ENCODE measurements at regions not wholly inside any gene's neighbourhood (a gene's known extent, or its start where the extent isn't known, plus 50 kb on each side); places are given as distances from the start of the nearest gene placed in this dataset.

DNA sequence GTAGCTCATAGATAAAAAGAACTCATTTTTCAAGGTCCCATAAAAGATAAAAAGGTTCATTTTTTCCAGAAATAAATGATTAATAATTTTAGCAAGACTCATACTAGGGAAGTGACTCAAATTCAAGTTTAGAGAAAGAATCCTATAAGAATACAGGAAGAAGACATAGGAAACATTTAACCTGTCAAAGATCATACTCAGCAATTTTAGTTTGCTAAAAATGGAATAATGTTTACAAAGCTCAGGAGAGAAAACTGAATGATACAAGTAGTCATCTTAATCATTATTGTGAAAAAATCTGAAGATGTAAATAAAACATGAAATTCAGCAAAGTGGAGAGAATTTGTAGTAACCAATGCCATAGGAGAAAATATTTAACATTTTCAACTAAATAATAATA is 926.6 kb downstream of the TBC1D32 start:
- TF ChIP-seq EP300 (IDR thresholded peaks at IDR 0.05) (no peak), POLR2A (IDR thresholded peaks at IDR 0.05) (no peak), CTCF (IDR thresholded peaks at IDR 0.05) (no peak), POLR2AphosphoS5 (IDR thresholded peaks at IDR 0.05) (no peak)
- H3K4me1 ChIP-seq = no peaks in the 10 kb centered on the region
- no peak overlapping the region for H3K27ac ChIP-seq
- H3K4me3 ChIP-seq = no peak overlapping the region
- H3K9me3 ChIP-seq = no peaks in the 10 kb centered on the region
- intact Hi-C loops (cut with DNase I) = no loop called here
- DNase-seq = no peak
- H3K36me3 ChIP-seq = no peaks in the 10 kb centered on the region
- no peaks in the 10 kb centered on the region for H3K27me3 ChIP-seq

DNA sequence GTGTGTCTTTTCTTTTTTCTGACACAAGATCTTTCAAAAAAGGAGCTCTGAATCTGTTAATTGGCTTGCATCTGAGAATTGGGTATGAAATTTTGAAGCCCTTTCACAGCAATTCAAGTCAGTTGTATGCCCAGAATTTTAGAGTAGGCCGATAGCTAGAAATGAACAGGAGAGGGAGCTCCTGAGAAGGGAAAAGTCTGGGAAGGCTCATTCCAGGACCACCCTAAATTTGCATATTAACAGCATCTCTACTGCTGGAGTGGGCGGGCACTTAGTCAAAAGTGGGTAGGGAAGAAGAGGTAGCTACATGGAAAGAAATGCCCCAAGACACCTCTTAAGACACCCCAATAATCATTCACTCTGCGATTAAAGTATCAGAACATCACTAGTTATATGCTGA is 928.3 kb downstream of the TBC1D32 start:
- Histone ChIP-seq H3K4me1 (no peaks in the 10 kb centered on the region), H3K27ac (no peak overlapping the region), H3K27me3 (no peaks in the 10 kb centered on the region), H3K4me3 (no peak overlapping the region), H3K36me3 (no peaks in the 10 kb centered on the region), H3K9me3 (no peaks in the 10 kb centered on the region)
- DNase-seq = no peak
- intact Hi-C loops (cut with DNase I) = no loop called here
- no peak for TF ChIP-seq CTCF (IDR thresholded peaks at IDR 0.05)
- TF ChIP-seq POLR2AphosphoS5 (IDR thresholded peaks at IDR 0.05) = no peak
- TF ChIP-seq EP300 (IDR thresholded peaks at IDR 0.05) = no peak
- no peak for TF ChIP-seq POLR2A (IDR thresholded peaks at IDR 0.05)
- WGBS, 2 donors = 79% methylated on average over 3 of the region's 3 CpGs

DNA sequence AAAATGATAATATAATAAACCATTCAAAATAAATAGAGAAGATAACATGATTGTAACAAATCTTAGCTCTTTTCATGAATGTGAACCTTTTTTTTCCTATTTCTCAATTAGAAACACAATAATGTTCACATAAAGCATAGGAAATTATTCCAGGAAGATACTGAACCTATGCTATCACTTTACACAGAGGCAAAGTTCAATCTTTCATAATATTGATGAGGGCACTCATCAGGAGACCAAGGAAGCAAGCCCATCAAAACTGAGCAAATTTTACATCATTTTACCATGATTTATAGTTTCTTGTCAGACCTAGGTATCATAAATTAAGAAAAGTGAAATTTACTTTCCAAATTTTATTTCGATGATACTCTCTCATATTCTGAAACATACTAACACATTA is 938.5 kb downstream of the TBC1D32 start:
- Histone ChIP-seq H3K4me3 (no peak overlapping the region), H3K4me1 (no peaks in the 10 kb centered on the region), H3K27ac (no peak overlapping the region), H3K27me3 (no peaks in the 10 kb centered on the region), H3K36me3 (no peaks in the 10 kb centered on the region), H3K9me3 (no peaks in the 10 kb centered on the region)
- 87 to 89% methylated on average over 1 of the region's 1 CpG for WGBS, 2 donors
- no peak for TF ChIP-seq CTCF (IDR thresholded peaks at IDR 0.05)
- no peak for TF ChIP-seq EP300 (IDR thresholded peaks at IDR 0.05)
- no peak for TF ChIP-seq POLR2AphosphoS5 (IDR thresholded peaks at IDR 0.05)
- TF ChIP-seq POLR2A (IDR thresholded peaks at IDR 0.05) = no peak
- no peak for DNase-seq
- intact Hi-C loops (cut with DNase I) = no loop called here

DNA sequence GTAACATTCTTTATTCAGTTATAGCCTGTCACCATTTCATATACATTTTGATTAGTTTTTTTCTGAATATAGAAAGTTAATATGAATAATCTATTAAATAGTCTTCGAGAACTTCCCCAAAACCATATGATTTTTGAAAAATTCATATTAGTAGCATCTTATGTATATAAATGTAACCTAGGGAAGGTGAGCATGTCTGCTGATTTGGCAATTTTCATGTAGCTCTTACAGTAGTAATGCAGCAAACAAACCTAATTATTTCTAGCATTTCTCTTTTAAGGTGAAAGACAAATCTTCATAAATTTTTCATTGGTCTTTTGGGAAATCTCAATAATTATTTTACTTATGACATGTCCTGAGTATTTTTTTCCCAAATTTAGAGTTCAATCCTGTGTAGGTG is 939.0 kb downstream of the TBC1D32 start:
- Histone ChIP-seq H3K27ac (no peak overlapping the region), H3K36me3 (no peaks in the 10 kb centered on the region), H3K4me1 (no peaks in the 10 kb centered on the region), H3K4me3 (no peak overlapping the region), H3K27me3 (no peaks in the 10 kb centered on the region), H3K9me3 (no peaks in the 10 kb centered on the region)
- intact Hi-C loops (cut with DNase I) = no loop called here
- TF ChIP-seq POLR2A (IDR thresholded peaks at IDR 0.05) (no peak), CTCF (IDR thresholded peaks at IDR 0.05) (no peak), POLR2AphosphoS5 (IDR thresholded peaks at IDR 0.05) (no peak), EP300 (IDR thresholded peaks at IDR 0.05) (no peak)
- DNase-seq = no peak
- 87 to 88% methylated on average over 1 of the region's 1 CpG for WGBS, 2 donors

- Histone ChIP-seq H3K27ac (no peak overlapping the region), H3K36me3 (no peaks in the 10 kb centered on the region), H3K9me3 (no peaks in the 10 kb centered on the region), H3K27me3 (no peaks in the 10 kb centered on the region), H3K4me1 (no peaks in the 10 kb centered on the region), H3K4me3 (no peak overlapping the region)
- WGBS, 2 donors = 60 to 64% methylated on average over 2 of the region's 2 CpGs
- intact Hi-C loops (cut with DNase I) = no loop called here
- TF ChIP-seq POLR2AphosphoS5 (IDR thresholded peaks at IDR 0.05) = no peak
- no peak for TF ChIP-seq EP300 (IDR thresholded peaks at IDR 0.05)
- no peak for TF ChIP-seq POLR2A (IDR thresholded peaks at IDR 0.05)
- no peak for TF ChIP-seq CTCF (IDR thresholded peaks at IDR 0.05)
- DNase-seq = no peak
Measured at GRCh38 chr6:120392941-120393340, 941.3 kb downstream of the TBC1D32 start.

Measured in sigmoid colon (tissue), 6 donors.